T47D (cell line): ENCODE measurements at regions not wholly inside any gene's neighbourhood (a gene's known extent, or its start where the extent isn't known, plus 50 kb on each side); places are given as distances from the start of the nearest gene placed in this dataset.
"Not testable (repeated sequence)": the region's sequence is repeated elsewhere in the genome, so short reads cannot be mapped to it uniquely, and the experiment has no call there.

Experiments
- DNase-seq, 2 experiments: peaks; one replicate each; pipeline versions ENCODE4 v3.0.0 to v3.0.0-alpha.2; 2011 to 2012; ENCODE audit warnings: low read depth in 1 of 2, low spot score in 1 of 2
- JUND ChIP-seq: IDR thresholded peaks from 2 replicates; pipeline ENCODE4 v1.6.1; 2012; ENCODE audit warnings: low read depth
- in situ Hi-C: cut with HindIII; loops from 2 replicates; pipeline ENCODE4 v1.10.0; 2016; ENCODE audit warnings: low sequenced_read_pairs, low pct_unique_long_range_greater_than_20kb

DNA sequence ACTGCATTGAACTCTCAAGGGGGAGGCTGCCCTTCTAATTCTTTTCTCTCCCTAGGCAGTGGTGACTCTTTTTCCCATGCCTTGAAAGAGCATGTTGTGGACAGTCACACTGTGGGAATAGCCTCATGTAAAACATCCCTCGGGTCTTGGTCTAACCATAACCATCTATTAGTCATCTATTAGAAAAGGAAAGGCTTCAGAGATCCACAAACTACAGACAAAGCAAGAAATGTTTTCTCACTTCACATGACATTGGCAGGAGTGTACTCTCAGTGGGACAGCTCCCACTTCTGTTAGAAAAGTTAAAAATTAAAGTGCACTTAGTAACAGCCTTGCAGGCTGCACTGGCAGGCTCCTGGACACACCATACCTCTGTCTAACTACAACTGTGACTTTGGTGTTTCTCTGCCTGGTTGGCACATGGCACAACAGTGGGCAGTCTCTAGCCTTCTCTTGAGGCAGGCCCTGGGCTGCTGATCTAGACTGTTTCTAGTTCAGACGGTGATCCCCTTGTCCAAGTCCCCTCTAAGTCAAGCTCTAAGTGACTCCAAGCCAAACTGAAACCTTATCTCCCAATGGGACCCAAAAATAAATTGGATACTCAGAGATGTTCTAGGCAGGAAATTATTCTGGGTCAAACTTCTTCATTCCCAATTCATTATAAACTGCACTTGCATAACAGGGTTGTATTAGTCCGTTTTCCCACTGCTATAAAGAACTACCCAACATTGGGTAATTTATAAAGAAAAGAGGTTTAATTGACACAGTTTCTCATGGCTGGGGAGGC, 57.9 kb upstream of the ITGB1 start:
- no peak for TF ChIP-seq JUND
- DNase-seq: no peak
- in situ Hi-C loops: no loop called here

DNA sequence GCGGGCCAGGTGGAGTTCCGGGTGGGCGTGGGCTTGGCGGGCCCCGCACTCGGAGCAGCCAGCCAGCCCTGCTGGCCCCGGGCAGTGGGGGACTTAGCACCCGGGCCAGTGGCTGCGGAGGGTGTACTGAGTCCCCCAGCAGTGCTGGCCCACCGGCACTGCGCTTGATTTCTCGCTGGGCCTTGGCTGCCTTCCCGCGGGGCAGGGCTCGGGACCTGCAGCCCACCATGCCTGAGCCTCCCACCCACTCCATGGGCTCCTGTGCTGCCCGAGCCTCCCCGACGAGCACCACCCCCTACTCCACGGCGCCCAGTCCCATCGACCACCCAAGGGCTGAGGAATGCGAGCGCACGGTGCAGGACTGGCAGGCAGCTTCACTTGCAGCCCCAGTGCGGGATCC, 55.3 kb upstream of the ITGB1 start:
- in situ Hi-C loops: not testable (repeated sequence)

DNA sequence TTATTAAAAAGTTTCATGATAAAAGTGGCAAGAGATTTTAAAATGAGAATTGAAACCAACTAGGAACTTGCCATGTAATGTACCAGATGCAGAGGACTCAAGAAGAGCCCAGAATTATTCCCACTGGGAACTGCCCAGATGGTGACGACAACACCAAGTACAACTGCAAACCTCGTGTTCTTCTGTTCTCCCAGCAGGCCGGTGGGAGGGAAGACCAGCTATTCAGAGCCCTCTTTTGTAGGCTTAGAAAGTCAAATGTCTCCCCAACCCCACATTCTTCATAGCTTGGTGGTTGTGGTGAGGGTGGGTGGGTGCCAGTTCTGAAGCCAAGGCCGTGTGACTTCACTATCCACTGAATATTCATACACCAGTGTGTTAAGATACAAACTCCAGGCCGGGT, 54.3 kb upstream of the ITGB1 start:
- in situ Hi-C loops: no loop called here
- no peak for DNase-seq
- no peak for TF ChIP-seq JUND

More for the DNA sequence above, 55.3 kb upstream of the ITGB1 start:
- not testable (repeated sequence) for DNase-seq

DNA sequence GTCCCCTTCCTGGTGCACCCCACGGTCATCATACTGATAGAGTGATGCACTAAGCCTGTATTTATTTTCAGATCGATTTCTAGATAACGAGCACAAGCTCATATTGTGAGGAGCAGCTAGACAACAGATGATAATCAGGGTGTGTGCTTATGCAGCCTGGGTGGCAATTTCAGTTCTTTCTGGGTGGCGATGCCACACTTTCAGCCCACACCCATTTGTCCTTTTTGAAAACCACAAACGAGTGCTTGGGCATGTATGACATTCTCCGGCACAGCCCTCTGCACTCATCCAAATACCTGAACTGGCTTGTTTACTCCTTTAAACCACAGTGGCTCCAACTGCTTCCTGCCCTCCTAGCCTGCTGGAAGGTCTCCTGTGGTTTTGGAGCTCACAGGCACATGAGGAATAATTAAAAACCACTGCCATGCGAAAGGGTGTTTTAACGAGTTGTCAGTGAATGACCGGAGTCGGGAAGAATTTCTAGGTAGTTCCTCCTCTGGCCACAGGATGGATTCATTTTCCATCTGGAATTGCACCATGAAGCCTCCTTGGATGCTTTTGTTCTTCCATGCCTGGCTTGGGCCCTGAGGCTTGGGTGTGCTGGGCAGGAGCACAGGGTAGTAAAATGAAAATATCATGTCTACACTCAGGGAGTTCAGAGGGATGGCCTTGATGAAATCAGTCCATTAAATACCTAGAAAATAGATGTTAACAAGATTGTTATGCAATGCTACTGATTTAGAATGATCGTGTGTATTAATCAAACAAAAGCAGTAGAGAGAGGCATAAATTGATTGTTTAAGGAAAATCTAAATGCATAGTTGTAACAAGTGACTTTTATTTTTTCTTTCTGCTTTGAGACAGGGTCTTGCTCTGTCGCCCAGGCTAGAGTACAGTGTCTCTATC, 52.4 kb upstream of the ITGB1 start:
- DNase-seq: peak; percentile 11 to 62
- no peak for TF ChIP-seq JUND
- in situ Hi-C loops: no loop called here

DNA sequence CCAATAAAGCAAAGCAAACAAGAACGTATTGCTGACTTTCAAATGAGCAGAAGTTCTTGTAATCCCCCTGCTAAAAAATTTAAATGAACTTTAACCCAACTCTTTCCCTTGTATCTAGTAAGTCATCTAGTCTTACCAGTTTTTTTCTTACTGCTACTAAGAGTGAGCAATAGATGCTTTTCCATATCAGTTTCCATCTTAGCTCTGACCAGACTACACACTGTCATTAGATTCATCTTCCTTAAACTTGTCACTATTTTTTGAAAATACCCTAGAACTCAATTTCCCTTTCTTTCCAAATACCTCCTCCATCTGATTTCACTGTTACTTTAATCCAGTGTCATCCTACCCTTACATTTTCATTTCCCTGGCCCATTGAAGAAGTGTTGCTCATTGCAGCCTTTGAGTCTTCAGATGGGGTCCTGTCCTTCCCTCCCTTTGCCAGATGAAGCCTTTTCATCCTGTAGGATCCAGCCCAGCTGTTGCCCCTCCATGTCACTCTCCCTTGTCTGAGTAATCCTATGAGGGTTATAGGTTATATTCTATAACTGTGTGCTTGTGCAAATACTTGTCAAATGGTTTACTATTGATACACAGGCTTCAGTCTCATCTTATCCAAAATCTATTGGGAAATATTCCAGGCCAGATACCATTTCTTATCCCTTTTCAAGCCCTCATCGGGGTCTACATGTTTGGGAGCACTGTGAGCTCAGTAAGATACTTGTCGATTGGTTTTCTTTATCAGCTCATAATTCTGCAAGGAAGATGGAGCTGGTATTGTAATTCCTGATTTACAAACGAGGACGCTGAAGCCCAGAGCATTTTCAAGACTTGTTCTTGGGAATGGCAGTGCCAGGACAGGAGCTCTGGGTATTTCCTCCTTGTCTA, 51.5 kb upstream of the ITGB1 start:
- TF ChIP-seq JUND: no peak
- DNase-seq: no peak
- in situ Hi-C loops: no loop called here

DNA sequence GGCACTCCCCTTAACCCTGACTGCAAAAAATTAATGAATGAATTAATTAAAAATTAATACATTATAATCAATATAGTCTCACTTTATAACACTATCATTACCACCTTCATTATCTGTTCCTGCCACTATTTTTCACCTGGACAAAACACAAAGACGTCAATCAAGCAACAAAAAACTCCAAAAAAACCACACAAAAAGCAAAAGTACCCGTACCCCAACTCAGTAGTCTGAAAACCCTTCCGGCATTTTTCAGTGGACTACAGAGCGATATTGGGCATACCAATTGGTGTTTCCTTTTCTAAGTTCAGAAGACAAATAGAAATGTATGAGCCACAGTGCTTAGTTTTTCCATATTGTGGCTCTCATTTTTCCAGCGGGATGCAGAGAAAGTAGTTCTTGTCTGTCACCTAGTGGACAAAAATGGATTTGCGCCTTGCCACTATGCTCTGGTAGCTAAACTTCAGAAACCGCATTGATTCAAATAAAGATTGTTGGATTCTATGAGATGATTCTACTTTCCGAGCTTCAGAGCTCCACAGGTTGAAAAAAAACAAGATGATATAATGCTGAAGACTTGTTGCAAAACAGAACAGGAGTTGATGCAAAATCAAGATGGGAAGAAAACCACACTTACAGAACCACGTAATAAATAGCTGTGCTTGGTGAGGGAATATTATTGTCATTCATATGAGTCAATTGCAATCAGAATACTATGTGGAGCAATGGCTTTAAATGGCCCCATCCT, 50.6 kb upstream of the ITGB1 start:
- no peak for TF ChIP-seq JUND
- in situ Hi-C loops: no loop called here
- DNase-seq: peak; percentile 27 to 75

DNA sequence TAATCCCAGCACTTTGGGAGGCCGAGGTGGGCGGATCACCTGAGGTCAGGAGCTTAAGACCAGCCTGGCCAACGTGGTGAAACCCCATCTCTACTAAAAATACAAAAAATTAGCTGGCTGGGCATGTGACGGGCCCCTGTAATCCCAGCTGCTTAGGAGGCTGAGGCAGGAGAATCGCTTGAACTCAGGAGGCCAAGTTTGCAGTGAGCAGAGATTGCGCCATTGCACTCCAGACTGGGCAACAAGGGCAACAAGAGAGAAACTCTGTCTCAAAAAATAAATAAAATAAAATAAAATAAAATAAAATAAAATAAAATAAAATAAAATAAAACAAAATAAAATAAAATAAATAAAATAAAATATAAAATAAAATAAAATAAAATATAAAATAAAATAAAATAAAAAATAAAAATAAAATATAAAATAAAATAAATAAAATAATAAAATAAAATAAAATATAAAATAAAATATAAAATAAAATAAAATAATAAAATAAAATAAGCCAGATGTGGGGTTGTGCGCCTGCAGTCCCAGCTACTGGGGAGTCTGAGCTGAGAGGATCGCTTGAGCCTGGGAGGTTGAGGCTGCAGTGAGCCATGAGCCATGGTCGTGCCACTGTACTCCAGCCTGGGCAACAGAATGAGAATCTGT, 49.8 kb upstream of the ITGB1 start:
- in situ Hi-C loops, DNase-seq: not testable (repeated sequence)
